Peyer's patch (tissue), 4 donors: ENCODE measurements at regions not wholly inside any gene's neighbourhood (a gene's known extent, or its start where the extent isn't known, plus 50 kb on each side); places are given as distances from the start of the nearest gene placed in this dataset.

ENCODE experiments used
- POLR2A ChIP-seq, 2 donors: fragments of 450-650 bp; IDR thresholded peaks; one replicate each; pipeline ENCODE4 v1.5.1; 2017; ENCODE audit warnings: antibody characterized with exemption in 2 of 2, mild to moderate bottlenecking in 2 of 2, moderate library complexity in 2 of 2
- TF ChIP-seq, protein P1 (sequence below), 6 experiments: fragments of 450-650 bp in 4 of 6; fragments of 200-600 bp in 2 of 6; sonication (generic) in 1 of 6; IDR thresholded peaks; one replicate each; pipeline ENCODE4 v1.5.1; 2017 to 2019; ENCODE audit warnings: antibody characterized with exemption in 6 of 6, mild to moderate bottlenecking in 3 of 6, moderate library complexity in 1 of 6

- TF ChIP-seq POLR2A (IDR thresholded peaks at IDR 0.05) = no peak
- TF ChIP-seq, protein P1, sequence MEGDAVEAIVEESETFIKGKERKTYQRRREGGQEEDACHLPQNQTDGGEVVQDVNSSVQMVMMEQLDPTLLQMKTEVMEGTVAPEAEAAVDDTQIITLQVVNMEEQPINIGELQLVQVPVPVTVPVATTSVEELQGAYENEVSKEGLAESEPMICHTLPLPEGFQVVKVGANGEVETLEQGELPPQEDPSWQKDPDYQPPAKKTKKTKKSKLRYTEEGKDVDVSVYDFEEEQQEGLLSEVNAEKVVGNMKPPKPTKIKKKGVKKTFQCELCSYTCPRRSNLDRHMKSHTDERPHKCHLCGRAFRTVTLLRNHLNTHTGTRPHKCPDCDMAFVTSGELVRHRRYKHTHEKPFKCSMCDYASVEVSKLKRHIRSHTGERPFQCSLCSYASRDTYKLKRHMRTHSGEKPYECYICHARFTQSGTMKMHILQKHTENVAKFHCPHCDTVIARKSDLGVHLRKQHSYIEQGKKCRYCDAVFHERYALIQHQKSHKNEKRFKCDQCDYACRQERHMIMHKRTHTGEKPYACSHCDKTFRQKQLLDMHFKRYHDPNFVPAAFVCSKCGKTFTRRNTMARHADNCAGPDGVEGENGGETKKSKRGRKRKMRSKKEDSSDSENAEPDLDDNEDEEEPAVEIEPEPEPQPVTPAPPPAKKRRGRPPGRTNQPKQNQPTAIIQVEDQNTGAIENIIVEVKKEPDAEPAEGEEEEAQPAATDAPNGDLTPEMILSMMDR (IDR thresholded peaks at IDR 0.05) = no peak
These were observed 92.3 kb upstream of the KDM7A start for GRCh38 chr7:140269004-140269638.
